HG03196 (cell line): ENCODE measurements at regions not wholly inside any gene's neighbourhood (a gene's known extent, or its start where the extent isn't known, plus 50 kb on each side); places are given as distances from the start of the nearest gene placed in this dataset.

Experiments used
- ATAC-seq: cut with Tn5 transposase; IDR thresholded peaks from one replicate; pipeline ENCODE4 v1.9.1; 2021; ENCODE audit not compliant: unreplicated experiment

GRCh38 chr3:117898722-117899522 is 1135.7 kb downstream of the IGSF11 start:
- ATAC-seq, result no peak

GRCh38 chr3:117903226-117903625 is 1131.4 kb downstream of the IGSF11 start:
- ATAC-seq, result no peak

- no peak for ATAC-seq
These were observed 1123.7 kb downstream of the IGSF11 start for GRCh38 chr3:117910820-117911521.

GRCh38 chr3:117912352-117912751 is 1122.3 kb downstream of the IGSF11 start:
- ATAC-seq, result no peak

GRCh38 chr3:117914540-117915100 is 1120.0 kb downstream of the IGSF11 start:
- ATAC-seq, result no peak

GRCh38 chr3:117916839-117917238 is 1117.8 kb downstream of the IGSF11 start:
- no peak for ATAC-seq

- no peak for ATAC-seq
These were observed 1115.0 kb downstream of the IGSF11 start for GRCh38 chr3:117919621-117920020.

- no peak for ATAC-seq
These were observed 1114.3 kb downstream of the IGSF11 start for GRCh38 chr3:117920253-117920898.

GRCh38 chr3:117921411-117921810 is 1113.2 kb downstream of the IGSF11 start:
- ATAC-seq, result no peak

GRCh38 chr3:117922039-117922438 is 1112.6 kb downstream of the IGSF11 start:
- no peak for ATAC-seq

GRCh38 chr3:117926819-117927218 is 1107.8 kb downstream of the IGSF11 start:
- no peak for ATAC-seq

- no peak for ATAC-seq
These were observed 1106.8 kb downstream of the IGSF11 start for GRCh38 chr3:117927825-117928224.

- ATAC-seq, result no peak
These were observed 1105.8 kb downstream of the IGSF11 start for GRCh38 chr3:117928836-117929235.

GRCh38 chr3:117932441-117932840 is 1102.2 kb downstream of the IGSF11 start:
- no peak for ATAC-seq

- ATAC-seq, result no peak
These were observed 1098.5 kb downstream of the IGSF11 start for GRCh38 chr3:117936159-117936558.

GRCh38 chr3:117938974-117939373 is 1095.7 kb downstream of the IGSF11 start:
- no peak for ATAC-seq

GRCh38 chr3:117939425-117940027 is 1095.1 kb downstream of the IGSF11 start:
- no peak for ATAC-seq

- ATAC-seq, result no peak
These were observed 1093.6 kb downstream of the IGSF11 start for GRCh38 chr3:117941015-117941414.

GRCh38 chr3:117941756-117942155 is 1092.9 kb downstream of the IGSF11 start:
- ATAC-seq, result no peak

- no peak for ATAC-seq
These were observed 1080.5 kb downstream of the IGSF11 start for GRCh38 chr3:117954131-117954530.

GRCh38 chr3:117955196-117955595 is 1079.5 kb downstream of the IGSF11 start:
- no peak for ATAC-seq
